ENCODE measurements at regions not wholly inside any gene's neighbourhood (a gene's known extent, or its start where the extent isn't known, plus 50 kb on each side); places are given as distances from the start of the nearest gene placed in this dataset.

- H3K36me3 ChIP-seq, result no peaks in the 10 kb centered on the region
- DNase-seq, result no peak
- TF ChIP-seq POLR2AphosphoS5 (IDR thresholded peaks at IDR 0.05), result no peak
- no peaks in the 10 kb centered on the region for H3K27me3 ChIP-seq
- H3K4me3 ChIP-seq, result no peak overlapping the region
- intact Hi-C loops (cut with DNase I), result no loop called here
- 85 to 89% methylated on average over 4 of the region's 4 CpGs for WGBS, 2 donors
- H3K27ac ChIP-seq, result no peak overlapping the region
- no peaks in the 10 kb centered on the region for H3K4me1 ChIP-seq
- no peaks in the 10 kb centered on the region for H3K9me3 ChIP-seq
Measured at GRCh38 chr6:155837474-155837873, 381.8 kb upstream of the NOX3 start.

DNA sequence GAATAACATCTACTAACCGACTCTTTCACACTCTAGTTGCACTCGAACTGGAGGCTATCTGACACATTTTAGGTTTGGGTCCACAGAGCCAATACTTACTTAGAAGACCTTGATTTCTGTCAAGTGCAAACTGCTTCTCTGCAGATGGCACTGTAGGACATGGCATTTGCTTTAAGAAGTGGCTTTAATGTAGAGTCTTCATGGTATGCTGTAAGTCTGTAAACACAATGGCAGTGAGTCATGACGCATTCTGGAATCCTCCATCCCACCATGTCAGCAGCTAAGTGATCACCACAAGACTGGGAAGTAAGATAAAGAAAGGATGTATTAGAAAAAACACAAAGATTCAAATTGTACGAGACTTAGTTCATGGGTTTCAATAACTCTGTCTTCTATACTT lies 377.0 kb upstream of the NOX3 start:
- intact Hi-C loops (cut with DNase I), result no loop called here
- TF ChIP-seq CTCF (IDR thresholded peaks at IDR 0.05) (no peak), POLR2AphosphoS5 (IDR thresholded peaks at IDR 0.05) (no peak), EP300 (IDR thresholded peaks at IDR 0.05) (no peak), POLR2A (IDR thresholded peaks at IDR 0.05) (no peak)
- H3K36me3 ChIP-seq, result no peaks in the 10 kb centered on the region
- no peaks in the 10 kb centered on the region for H3K27me3 ChIP-seq
- no peak overlapping the region for H3K4me3 ChIP-seq
- WGBS, 2 donors, result 64 to 84% methylated on average over 4 of the region's 4 CpGs
- no peaks in the 10 kb centered on the region for H3K4me1 ChIP-seq
- no peaks in the 10 kb centered on the region for H3K9me3 ChIP-seq
- no peak overlapping the region for H3K27ac ChIP-seq
- no peak for DNase-seq

- H3K4me1 ChIP-seq, result no peaks in the 10 kb centered on the region
- no peaks in the 10 kb centered on the region for H3K9me3 ChIP-seq
- no peak for DNase-seq
- TF ChIP-seq POLR2AphosphoS5 (IDR thresholded peaks at IDR 0.05) (no peak), POLR2A (IDR thresholded peaks at IDR 0.05) (no peak), CTCF (IDR thresholded peaks at IDR 0.05) (no peak), EP300 (IDR thresholded peaks at IDR 0.05) (no peak)
- intact Hi-C loops (cut with DNase I), result no loop called here
- H3K4me3 ChIP-seq, result no peak overlapping the region
- no peaks in the 10 kb centered on the region for H3K27me3 ChIP-seq
- WGBS, 2 donors, result 64 to 88% methylated on average over 5 of the region's 5 CpGs
- H3K36me3 ChIP-seq, result no peaks in the 10 kb centered on the region
- no peak overlapping the region for H3K27ac ChIP-seq
Measured at GRCh38 chr6:155830531-155830930, 374.9 kb upstream of the NOX3 start.

DNA sequence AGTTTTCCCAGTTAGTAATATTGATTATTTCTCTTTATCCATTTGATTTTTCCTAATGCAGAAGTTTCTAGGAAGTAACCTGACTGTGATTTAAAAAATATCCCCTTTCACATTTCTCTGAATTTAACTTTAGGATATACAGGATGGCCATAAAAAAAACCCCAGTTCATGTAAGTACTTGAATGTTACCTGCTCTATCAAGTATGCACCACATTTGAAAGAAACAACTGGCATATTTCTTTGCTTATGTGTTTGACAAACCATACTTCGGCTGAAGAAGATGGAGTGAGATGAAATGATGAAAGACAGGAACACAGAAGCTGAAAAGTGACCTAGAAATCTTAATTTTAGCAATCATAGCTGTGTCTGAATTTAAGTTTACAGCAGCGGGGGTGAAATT lies 374.0 kb upstream of the NOX3 start:
- intact Hi-C loops (cut with DNase I), result no loop called here
- Histone ChIP-seq H3K4me1 (no peaks in the 10 kb centered on the region), H3K36me3 (no peaks in the 10 kb centered on the region), H3K27ac (no peak overlapping the region), H3K27me3 (no peaks in the 10 kb centered on the region), H3K9me3 (no peaks in the 10 kb centered on the region), H3K4me3 (no peak overlapping the region)
- TF ChIP-seq POLR2A (IDR thresholded peaks at IDR 0.05), result no peak
- no peak for TF ChIP-seq EP300 (IDR thresholded peaks at IDR 0.05)
- TF ChIP-seq CTCF (IDR thresholded peaks at IDR 0.05), result no peak
- TF ChIP-seq POLR2AphosphoS5 (IDR thresholded peaks at IDR 0.05), result no peak
- no peak for DNase-seq
- WGBS, 2 donors, result 91 to 92% methylated on average over 2 of the region's 2 CpGs

- Histone ChIP-seq H3K27ac (no peak overlapping the region), H3K9me3 (no peaks in the 10 kb centered on the region), H3K36me3 (no peaks in the 10 kb centered on the region), H3K4me3 (no peak overlapping the region), H3K4me1 (no peaks in the 10 kb centered on the region), H3K27me3 (no peaks in the 10 kb centered on the region)
- 84 to 91% methylated on average over 3 of the region's 3 CpGs for WGBS, 2 donors
- DNase-seq, result no peak
- intact Hi-C loops (cut with DNase I), result no loop called here
- no peak for TF ChIP-seq POLR2AphosphoS5 (IDR thresholded peaks at IDR 0.05)
- no peak for TF ChIP-seq EP300 (IDR thresholded peaks at IDR 0.05)
- no peak for TF ChIP-seq CTCF (IDR thresholded peaks at IDR 0.05)
- no peak for TF ChIP-seq POLR2A (IDR thresholded peaks at IDR 0.05)
Measured at GRCh38 chr6:155828989-155829388, 373.4 kb upstream of the NOX3 start.

Data from sigmoid colon (tissue), 6 donors.